Natural killer cell (primary cell): ENCODE measurements at regions not wholly inside any gene's neighbourhood (a gene's known extent, or its start where the extent isn't known, plus 50 kb on each side); places are given as distances from the start of the nearest gene placed in this dataset.

Source experiments
- ATAC-seq, 3 donors: fragments of 150-1000 bp in 2 of 3; fragments of 200-7000 bp in 1 of 3; cut with Tn5 transposase; 1 replicate in 1 of 3; 2 replicates in 2 of 3; pipeline ENCODE4 v1.10.0; 2021; ENCODE audit warnings: mild to moderate bottlenecking in 2 of 3, moderate library complexity in 2 of 3
- DNase-seq, 2 donors: peaks; one replicate each; pipeline versions ENCODE4 v3.0.0 to v3.0.0-alpha.2; 2013 to 2021; ENCODE audit warnings: mixed read lengths in 1 of 2
- H3K27ac ChIP-seq: one replicate; pipeline ENCODE4 v1.5.1; 2013; ENCODE audit warnings: mild to moderate bottlenecking, low read length
- H3K27me3 ChIP-seq: one replicate; pipeline ENCODE4 v1.6.1; 2013; ENCODE audit warnings: low read length; ENCODE audit not compliant: control insufficient read depth, insufficient read depth
- H3K36me3 ChIP-seq: one replicate; pipeline ENCODE4 v1.6.1; 2013; ENCODE audit warnings: low read length; ENCODE audit not compliant: control insufficient read depth, insufficient read depth
- H3K4me1 ChIP-seq: one replicate; pipeline ENCODE4 v1.6.1; 2013; ENCODE audit warnings: low read length; ENCODE audit not compliant: control insufficient read depth, insufficient read depth
- H3K4me3 ChIP-seq: one replicate; pipeline ENCODE4 v1.5.1; 2013; ENCODE audit warnings: low read length
- H3K9me3 ChIP-seq: one replicate; pipeline ENCODE4 v1.6.1; 2013; ENCODE audit warnings: low read length; ENCODE audit not compliant: control insufficient read depth, insufficient read depth
- H3K27ac Mint-ChIP-seq, 2 donors: one replicate each; pipeline ENCODE4 v1.8.0; 2022; ENCODE audit warnings: mild to moderate bottlenecking in 2 of 2, mixed read lengths in 2 of 2, moderate library complexity in 1 of 2
- H3K27me3 Mint-ChIP-seq, 2 donors: one replicate each; pipeline ENCODE4 v1.8.0; 2022; ENCODE audit warnings: low read depth in 2 of 2, mixed read lengths in 2 of 2
- H3K36me3 Mint-ChIP-seq: one replicate; pipeline ENCODE4 v1.8.0; 2022; ENCODE audit warnings: mixed read lengths
- H3K4me1 Mint-ChIP-seq, 2 donors: one replicate each; pipeline ENCODE4 v1.8.0; 2022; ENCODE audit warnings: mixed read lengths in 2 of 2
- H3K4me3 Mint-ChIP-seq: one replicate; pipeline ENCODE4 v1.8.0; 2022; ENCODE audit warnings: mild to moderate bottlenecking, moderate library complexity, mixed read lengths
- H3K9me3 Mint-ChIP-seq, 2 donors: one replicate each; pipeline ENCODE4 v1.8.0; 2022; ENCODE audit warnings: mixed read lengths in 2 of 2
- WGBS: methylation state at CpG from one replicate; pipeline ENCODE4 v1.1.7; 2013; ENCODE audit warnings: missing lambda C conversion rate; ENCODE audit not compliant: insufficient coverage; 5-methylcytosine and 5-hydroxymethylcytosine counted together
- intact Hi-C: fragments of 100-400 bp; cut with micrococcal nuclease; formaldehyde crosslinking; loops from one replicate; pipeline ENCODE4 v1.14.2; 2022
- TF ChIP-seq, protein P1 (sequence below): fragments of 200-600 bp; IDR thresholded peaks from one replicate; pipeline ENCODE4 v1.8.0; 2022; ENCODE audit warnings: antibody characterized with exemption

GRCh38 chr9:80235752-80236151, 664.0 kb downstream of the TLE4 start:
- Histone ChIP-seq H3K27ac (no peak overlapping the region), H3K4me3 (no peak overlapping the region), H3K27me3 (no peaks in the 10 kb centered on the region), H3K4me1 (no peaks in the 10 kb centered on the region), H3K9me3 (no peaks in the 10 kb centered on the region), H3K36me3 (no peaks in the 10 kb centered on the region)
- Mint-ChIP-seq H3K4me3 (no peak overlapping the region), H3K4me1 (no peaks in the 10 kb centered on the region), H3K9me3 (peaks cover 8 to 14% of the 10 kb centered on the region in 2 donors), H3K27me3 (no peaks in the 10 kb centered on the region), H3K27ac (no peak overlapping the region), H3K36me3 (peaks cover 9% of the 10 kb centered on the region)
- no CpG with 5 or more reads among the region's 1 CpG for WGBS
- intact Hi-C loops = no loop called here
- TF ChIP-seq, protein P1, sequence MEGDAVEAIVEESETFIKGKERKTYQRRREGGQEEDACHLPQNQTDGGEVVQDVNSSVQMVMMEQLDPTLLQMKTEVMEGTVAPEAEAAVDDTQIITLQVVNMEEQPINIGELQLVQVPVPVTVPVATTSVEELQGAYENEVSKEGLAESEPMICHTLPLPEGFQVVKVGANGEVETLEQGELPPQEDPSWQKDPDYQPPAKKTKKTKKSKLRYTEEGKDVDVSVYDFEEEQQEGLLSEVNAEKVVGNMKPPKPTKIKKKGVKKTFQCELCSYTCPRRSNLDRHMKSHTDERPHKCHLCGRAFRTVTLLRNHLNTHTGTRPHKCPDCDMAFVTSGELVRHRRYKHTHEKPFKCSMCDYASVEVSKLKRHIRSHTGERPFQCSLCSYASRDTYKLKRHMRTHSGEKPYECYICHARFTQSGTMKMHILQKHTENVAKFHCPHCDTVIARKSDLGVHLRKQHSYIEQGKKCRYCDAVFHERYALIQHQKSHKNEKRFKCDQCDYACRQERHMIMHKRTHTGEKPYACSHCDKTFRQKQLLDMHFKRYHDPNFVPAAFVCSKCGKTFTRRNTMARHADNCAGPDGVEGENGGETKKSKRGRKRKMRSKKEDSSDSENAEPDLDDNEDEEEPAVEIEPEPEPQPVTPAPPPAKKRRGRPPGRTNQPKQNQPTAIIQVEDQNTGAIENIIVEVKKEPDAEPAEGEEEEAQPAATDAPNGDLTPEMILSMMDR = no peak
- DNase-seq (no peak), ATAC-seq (no peak)

DNA sequence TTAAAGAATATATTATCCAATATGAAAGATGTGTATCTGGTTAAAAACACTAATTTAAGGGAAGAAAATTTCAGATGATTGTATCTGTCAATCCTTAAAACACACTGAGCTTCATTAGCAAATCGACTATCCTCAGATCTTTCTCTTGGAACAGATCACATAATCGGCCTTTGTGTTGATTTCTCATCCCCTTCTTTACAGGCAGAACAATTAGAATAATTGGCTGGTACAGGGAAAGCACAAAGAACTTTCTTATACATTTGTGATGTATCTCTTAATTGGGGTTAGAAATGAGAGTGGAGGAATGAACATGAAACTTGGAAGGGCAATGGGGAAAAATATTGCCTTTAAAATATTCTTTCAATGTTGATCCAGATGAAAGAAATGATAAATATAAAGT, 662.1 kb downstream of the TLE4 start:
- Histone ChIP-seq H3K4me1 (no peaks in the 10 kb centered on the region), H3K9me3 (peaks cover 2% of the 10 kb centered on the region), H3K36me3 (no peaks in the 10 kb centered on the region), H3K4me3 (no peak overlapping the region), H3K27me3 (no peaks in the 10 kb centered on the region), H3K27ac (no peak overlapping the region)
- Mint-ChIP-seq H3K36me3 (peaks cover 9% of the 10 kb centered on the region), H3K9me3 (peaks cover 8 to 15% of the 10 kb centered on the region in 2 donors), H3K4me3 (no peak overlapping the region), H3K4me1 (no peaks in the 10 kb centered on the region), H3K27me3 (no peaks in the 10 kb centered on the region), H3K27ac (no peak overlapping the region)
- intact Hi-C loops = no loop called here
- DNase-seq (no peak), ATAC-seq (no peak)
- TF ChIP-seq, protein P1 = no peak
- 67% methylated on average over 1 of the region's 2 CpGs for WGBS

DNA sequence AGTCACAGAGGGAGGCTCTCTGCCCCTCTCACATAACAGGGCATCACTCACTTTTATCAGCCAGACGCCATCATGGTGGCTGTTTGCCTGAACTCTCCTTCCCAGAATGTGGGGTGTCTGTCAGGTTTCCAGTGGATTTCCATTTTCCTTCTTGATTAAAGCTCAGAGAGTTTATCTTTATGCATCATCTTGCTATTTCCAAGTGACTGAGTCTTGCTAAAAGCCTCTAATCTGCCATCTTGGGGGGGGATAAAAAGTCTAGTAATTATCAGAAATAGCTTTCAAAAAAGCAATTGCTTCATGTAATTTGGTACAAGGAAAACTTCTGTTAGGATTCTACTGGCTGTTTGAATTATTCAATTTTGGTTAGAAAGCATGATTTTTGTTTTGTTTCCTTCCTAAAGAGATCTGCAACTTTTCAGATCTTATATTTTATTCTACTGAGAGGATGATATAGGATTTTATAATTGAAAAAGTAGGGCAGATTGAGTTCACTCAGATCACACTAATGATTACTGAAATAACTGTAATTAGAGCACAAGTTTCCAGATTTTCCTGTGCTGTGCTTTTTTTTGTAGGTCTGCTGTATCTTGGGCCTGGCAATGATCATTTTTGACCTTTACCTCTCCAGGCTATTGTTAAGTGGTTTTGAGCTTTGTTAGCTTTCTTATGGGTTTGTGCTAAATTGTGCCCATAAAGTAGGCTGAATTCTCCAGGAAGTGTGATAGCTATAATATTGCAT, 661.5 kb downstream of the TLE4 start:
- Histone ChIP-seq H3K4me3 (no peak overlapping the region), H3K27me3 (no peaks in the 10 kb centered on the region), H3K27ac (peak overlapping the region; percentile 41), H3K4me1 (no peaks in the 10 kb centered on the region), H3K36me3 (no peaks in the 10 kb centered on the region), H3K9me3 (peaks cover 2% of the 10 kb centered on the region)
- 91% methylated on average over 1 of the region's 1 CpG for WGBS
- intact Hi-C loops = no loop called here
- ATAC-seq (no peak), DNase-seq (no peak)
- peaks cover 6 to 16% of the 10 kb centered on the region in 2 donors for H3K9me3 Mint-ChIP-seq
- no peaks in the 10 kb centered on the region for H3K27me3 Mint-ChIP-seq
- H3K27ac Mint-ChIP-seq = no peak overlapping the region
- H3K4me3 Mint-ChIP-seq = no peak overlapping the region
- no peaks in the 10 kb centered on the region for H3K4me1 Mint-ChIP-seq
- peaks cover 9% of the 10 kb centered on the region for H3K36me3 Mint-ChIP-seq
- TF ChIP-seq, protein P1 = no peak
